ENCODE measurements at regions not wholly inside any gene's neighbourhood (a gene's known extent, or its start where the extent isn't known, plus 50 kb on each side); places are given as distances from the start of the nearest gene placed in this dataset.

DNA sequence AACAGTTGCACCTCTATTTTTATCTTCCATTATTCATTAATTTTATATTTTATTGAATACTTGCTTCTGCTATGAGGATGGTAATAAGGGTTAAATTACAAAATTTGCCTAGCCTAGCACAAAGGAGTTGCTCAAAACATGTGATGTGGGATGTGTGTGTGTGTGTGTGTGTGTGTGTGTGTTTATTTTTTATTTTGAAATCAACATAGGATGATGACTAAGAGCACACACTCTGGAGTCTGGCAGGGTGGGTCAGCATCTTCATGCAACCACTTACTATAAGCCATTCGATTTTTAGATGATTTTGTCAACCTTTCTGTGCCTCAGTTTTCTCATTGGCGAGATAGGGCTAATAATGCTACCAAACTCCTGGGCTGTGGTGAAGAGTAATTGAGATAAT, 57.7 kb upstream of the MAMDC2 start:
- Mint-ChIP-seq H3K4me3 (no peak overlapping the region), H3K9me3 (no peaks in the 10 kb centered on the region), H3K27me3 (ENCODE audit: low read depth in 2 of 2) (peaks cover 2 to 12% of the 10 kb centered on the region in 2 donors), H3K36me3 (no peaks in the 10 kb centered on the region), H3K27ac (no peak overlapping the region), H3K4me1 (no peaks in the 10 kb centered on the region)
- Histone ChIP-seq H3K4me1 (ENCODE audit: control insufficient read depth, insufficient read depth, low read length) (no peaks in the 10 kb centered on the region), H3K4me3 (ENCODE audit: low read length) (no peak overlapping the region), H3K27ac (ENCODE audit: low read length) (no peak overlapping the region), H3K36me3 (ENCODE audit: control insufficient read depth, insufficient read depth, low read length) (no peaks in the 10 kb centered on the region), H3K9me3 (ENCODE audit: control insufficient read depth, insufficient read depth, low read length) (no peaks in the 10 kb centered on the region), H3K27me3 (ENCODE audit: control insufficient read depth, insufficient read depth, low read length) (no peaks in the 10 kb centered on the region)
- 73% methylated on average over 2 of the region's 2 CpGs for WGBS (ENCODE audit: insufficient coverage)
- DNase-seq (no peak), ATAC-seq (no peak)
- TF ChIP-seq CTCF (IDR thresholded peaks at IDR 0.05), result no peak
- intact Hi-C loops (cut with micrococcal nuclease), result no loop called here

- no peak overlapping the region for H3K27ac ChIP-seq (ENCODE audit: low read length)
- intact Hi-C loops (cut with micrococcal nuclease), result no loop called here
- Mint-ChIP-seq H3K4me3 (no peak overlapping the region), H3K4me1 (no peaks in the 10 kb centered on the region), H3K9me3 (no peaks in the 10 kb centered on the region), H3K27ac (no peak overlapping the region), H3K36me3 (no peaks in the 10 kb centered on the region), H3K27me3 (ENCODE audit: low read depth in 2 of 2) (peaks cover 2 to 12% of the 10 kb centered on the region in 2 donors)
- H3K4me3 ChIP-seq (ENCODE audit: low read length), result no peak overlapping the region
- no peak for DNase-seq
- no peak for TF ChIP-seq CTCF (IDR thresholded peaks at IDR 0.05)
- H3K4me1 ChIP-seq (ENCODE audit: control insufficient read depth, insufficient read depth, low read length), result no peaks in the 10 kb centered on the region
- H3K36me3 ChIP-seq (ENCODE audit: control insufficient read depth, insufficient read depth, low read length), result no peaks in the 10 kb centered on the region
- H3K9me3 ChIP-seq (ENCODE audit: control insufficient read depth, insufficient read depth, low read length), result no peaks in the 10 kb centered on the region
- H3K27me3 ChIP-seq (ENCODE audit: control insufficient read depth, insufficient read depth, low read length), result no peaks in the 10 kb centered on the region
- 49% methylated on average over 4 of the region's 5 CpGs for WGBS (ENCODE audit: insufficient coverage)
- no peak for ATAC-seq
Measured at GRCh38 chr9:69986970-69987369, 56.7 kb upstream of the MAMDC2 start.

GRCh38 chr9:69987457-69987856, 56.2 kb upstream of the MAMDC2 start:
- Histone ChIP-seq H3K27me3 (ENCODE audit: control insufficient read depth, insufficient read depth, low read length) (no peaks in the 10 kb centered on the region), H3K9me3 (ENCODE audit: control insufficient read depth, insufficient read depth, low read length) (no peaks in the 10 kb centered on the region), H3K27ac (ENCODE audit: low read length) (no peak overlapping the region), H3K4me3 (ENCODE audit: low read length) (no peak overlapping the region), H3K4me1 (ENCODE audit: control insufficient read depth, insufficient read depth, low read length) (no peaks in the 10 kb centered on the region), H3K36me3 (ENCODE audit: control insufficient read depth, insufficient read depth, low read length) (no peaks in the 10 kb centered on the region)
- H3K27me3 Mint-ChIP-seq (ENCODE audit: low read depth in 2 of 2), result peaks cover 2 to 12% of the 10 kb centered on the region in 2 donors
- H3K9me3 Mint-ChIP-seq, result no peaks in the 10 kb centered on the region
- DNase-seq (no peak), ATAC-seq (no peak)
- H3K4me1 Mint-ChIP-seq, result no peaks in the 10 kb centered on the region
- no peak overlapping the region for H3K4me3 Mint-ChIP-seq
- intact Hi-C loops (cut with micrococcal nuclease), result no loop called here
- H3K36me3 Mint-ChIP-seq, result no peaks in the 10 kb centered on the region
- H3K27ac Mint-ChIP-seq, result no peak overlapping the region
- no peak for TF ChIP-seq CTCF (IDR thresholded peaks at IDR 0.05)

DNA sequence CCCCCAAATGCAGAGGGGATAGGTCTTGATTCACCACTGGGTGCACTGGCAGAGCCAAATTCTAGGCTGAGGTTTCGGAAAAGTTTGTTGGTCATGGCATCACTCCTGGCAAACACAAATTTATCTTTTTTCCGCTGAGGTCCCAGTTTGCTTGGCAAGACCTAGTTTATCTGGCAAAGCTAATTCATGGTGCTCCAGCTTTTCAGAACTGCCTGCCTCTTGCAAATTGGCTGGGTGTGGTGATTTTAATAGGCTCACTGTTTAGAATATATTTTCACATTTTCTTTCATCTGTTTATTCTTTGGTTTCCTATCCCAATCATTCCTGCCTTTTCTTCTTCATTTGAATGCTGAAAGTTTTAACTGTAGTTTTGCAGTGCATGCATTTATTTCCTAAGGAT, 50.5 kb upstream of the MAMDC2 start:
- TF ChIP-seq CTCF (IDR thresholded peaks at IDR 0.05), result no peak

More for the DNA sequence above, 50.5 kb upstream of the MAMDC2 start:
- Histone ChIP-seq H3K4me3 (ENCODE audit: low read length) (no peak overlapping the region), H3K4me1 (ENCODE audit: control insufficient read depth, insufficient read depth, low read length) (no peaks in the 10 kb centered on the region), H3K9me3 (ENCODE audit: control insufficient read depth, insufficient read depth, low read length) (no peaks in the 10 kb centered on the region), H3K36me3 (ENCODE audit: control insufficient read depth, insufficient read depth, low read length) (no peaks in the 10 kb centered on the region), H3K27ac (ENCODE audit: low read length) (no peak overlapping the region), H3K27me3 (ENCODE audit: control insufficient read depth, insufficient read depth, low read length) (no peaks in the 10 kb centered on the region)
- ATAC-seq (no peak), DNase-seq (no peak)
- intact Hi-C loops (cut with micrococcal nuclease), result no loop called here
- no peaks in the 10 kb centered on the region for H3K4me1 Mint-ChIP-seq
- 68% methylated on average over 2 of the region's 2 CpGs for WGBS (ENCODE audit: insufficient coverage)
- peaks cover 0 to 3% of the 10 kb centered on the region in 2 donors for H3K9me3 Mint-ChIP-seq
- peaks cover 0 to 2% of the 10 kb centered on the region in 2 donors for H3K27me3 Mint-ChIP-seq (ENCODE audit: low read depth in 2 of 2)
- no peak overlapping the region for H3K27ac Mint-ChIP-seq
- H3K4me3 Mint-ChIP-seq, result no peak overlapping the region
- no peaks in the 10 kb centered on the region for H3K36me3 Mint-ChIP-seq
